HG02763 (cell line): ENCODE measurements at regions not wholly inside any gene's neighbourhood (a gene's known extent, or its start where the extent isn't known, plus 50 kb on each side); places are given as distances from the start of the nearest gene placed in this dataset.

Experiments
- ATAC-seq: cut with Tn5 transposase; IDR thresholded peaks from one replicate; pipeline ENCODE4 v1.9.1; 2021; ENCODE audit warnings: mild to moderate bottlenecking, moderate library complexity; ENCODE audit not compliant: unreplicated experiment

GRCh38 chr11:129590030-129590752 is 214.5 kb downstream of the BARX2 start:
- no peak for ATAC-seq

- ATAC-seq, result no peak
These were observed 215.3 kb downstream of the BARX2 start for GRCh38 chr11:129590753-129591475.

- ATAC-seq, result no peak
These were observed 215.9 kb downstream of the BARX2 start for GRCh38 chr11:129591527-129591926.

- ATAC-seq, result no peak
These were observed 216.5 kb downstream of the BARX2 start for GRCh38 chr11:129592191-129592590.

GRCh38 chr11:129593098-129593497 is 217.4 kb downstream of the BARX2 start:
- no peak for ATAC-seq

- ATAC-seq, result no peak
These were observed 219.7 kb downstream of the BARX2 start for GRCh38 chr11:129595038-129595962.

- no peak for ATAC-seq
These were observed 219.3 kb upstream of the TMEM45B start for GRCh38 chr11:129596351-129596750.

GRCh38 chr11:129598378-129598777 is 217.3 kb upstream of the TMEM45B start:
- no peak for ATAC-seq

- ATAC-seq, result no peak
These were observed 209.8 kb upstream of the TMEM45B start for GRCh38 chr11:129605815-129606214.

- ATAC-seq, result no peak
These were observed 206.9 kb upstream of the TMEM45B start for GRCh38 chr11:129608711-129609110.

- no peak for ATAC-seq
These were observed 205.5 kb upstream of the TMEM45B start for GRCh38 chr11:129610125-129610524.

- no peak for ATAC-seq
These were observed 205.1 kb upstream of the TMEM45B start for GRCh38 chr11:129610545-129610944.

- no peak for ATAC-seq
These were observed 203.8 kb upstream of the TMEM45B start for GRCh38 chr11:129611661-129612446.

GRCh38 chr11:129612447-129612961 is 203.1 kb upstream of the TMEM45B start:
- ATAC-seq, result no peak

GRCh38 chr11:129613071-129613470 is 202.6 kb upstream of the TMEM45B start:
- ATAC-seq, result no peak

- ATAC-seq, result no peak
These were observed 201.2 kb upstream of the TMEM45B start for GRCh38 chr11:129614256-129614944.

GRCh38 chr11:129618046-129618569 is 197.5 kb upstream of the TMEM45B start:
- no peak for ATAC-seq

GRCh38 chr11:129620237-129621104 is 195.2 kb upstream of the TMEM45B start:
- no peak for ATAC-seq

- no peak for ATAC-seq
These were observed 189.7 kb upstream of the TMEM45B start for GRCh38 chr11:129625930-129626329.
